Neural cell (in vitro differentiated cells): ENCODE measurements at regions not wholly inside any gene's neighbourhood (a gene's known extent, or its start where the extent isn't known, plus 50 kb on each side); places are given as distances from the start of the nearest gene placed in this dataset.

ENCODE experiments used
- H2AFZ ChIP-seq: fragments of 200-600, 300-800 bp; sonication (generic), shearing (Covaris generic); 2 replicates; pipeline ENCODE4 v1.6.0; 2014; ENCODE audit warnings: low read depth, mild to moderate bottlenecking, antibody characterized with exemption, low read length, moderate library complexity
- H3F3A ChIP-seq: fragments of 200-600 bp; shearing (Covaris generic); 2 replicates; pipeline ENCODE4 v1.6.1; 2016; ENCODE audit warnings: mild to moderate bottlenecking, moderate library complexity, mixed read lengths, antibody characterized with exemption, low read length; ENCODE audit not compliant: insufficient read depth, poor library complexity, severe bottlenecking
- H3K27ac ChIP-seq: fragments of 200-600, 300-800 bp; sonication (generic), shearing (Covaris generic); 2 replicates; pipeline ENCODE4 v1.5.1; 2014; ENCODE audit warnings: mild to moderate bottlenecking, low read length, moderate library complexity
- H3K27me3 ChIP-seq: fragments of 300-800, 200-600 bp; sonication (generic), shearing (Covaris generic); 2 replicates; pipeline ENCODE4 v1.6.0; 2014; ENCODE audit warnings: mild to moderate bottlenecking, low read depth, low read length, moderate library complexity; ENCODE audit not compliant: insufficient read depth
- H3K36me3 ChIP-seq: fragments of 300-800, 200-600 bp; sonication (generic), shearing (Covaris generic); 2 replicates; pipeline ENCODE4 v1.5.1; 2014; ENCODE audit warnings: mild to moderate bottlenecking, antibody characterized with exemption, low read length, moderate library complexity; ENCODE audit not compliant: insufficient read depth
- H3K4me2 ChIP-seq: fragments of 300-800, 200-600 bp; sonication (generic), shearing (Covaris generic); 2 replicates; pipeline ENCODE4 v1.6.0; 2014; ENCODE audit warnings: mild to moderate bottlenecking, low read length
- H3K4me3 ChIP-seq: fragments of 300-800, 200-600 bp; sonication (generic), shearing (Covaris generic); 2 replicates; pipeline ENCODE4 v1.5.1; 2014; ENCODE audit warnings: mild to moderate bottlenecking, low read length, moderate library complexity
- H3K79me2 ChIP-seq: fragments of 200-600 bp; shearing (Covaris generic); replicated peaks from 2 replicates; pipeline ENCODE4 v1.6.0; 2014; ENCODE audit warnings: mild to moderate bottlenecking, low read length, moderate library complexity; ENCODE audit not compliant: insufficient read depth
- H3K9ac ChIP-seq: fragments of 300-800, 200-600 bp; sonication (generic), shearing (Covaris generic); 2 replicates; pipeline ENCODE4 v1.6.1; 2016; ENCODE audit warnings: mild to moderate bottlenecking, low read length, mixed read lengths
- H3K9me2 ChIP-seq: fragments of 200-600 bp; shearing (Covaris generic); 2 replicates; pipeline ENCODE4 v1.6.1; 2016; ENCODE audit warnings: mild to moderate bottlenecking, low read length, mixed read lengths; ENCODE audit not compliant: insufficient read depth
- H3K9me3 ChIP-seq: fragments of 200-600, 300-800 bp; sonication (generic), shearing (Covaris generic); 2 replicates; pipeline ENCODE4 v1.6.1; 2016; ENCODE audit warnings: mild to moderate bottlenecking, mixed run types, low read length, moderate library complexity, mixed read lengths
- H4K20me1 ChIP-seq: fragments of 200-600 bp; shearing (Covaris generic); 2 replicates; pipeline ENCODE4 v1.6.1; 2016; ENCODE audit warnings: mild to moderate bottlenecking, mixed run types; ENCODE audit not compliant: insufficient read depth
- EP300 ChIP-seq: fragments of 450-650 bp; conservative IDR thresholded peaks from 2 replicates; pipeline ENCODE4 v1.6.1; 2014; ENCODE audit warnings: antibody characterized with exemption, mild to moderate bottlenecking, moderate library complexity; ENCODE audit not compliant: poor library complexity, severe bottlenecking
- EZH2 ChIP-seq: fragments of 200-600, 300-800 bp; shearing (Covaris generic), sonication (generic); IDR thresholded peaks from 2 replicates; pipeline ENCODE4 v1.6.1; 2014; ENCODE audit warnings: antibody characterized with exemption, low read length, borderline replicate concordance, mild to moderate bottlenecking; ENCODE audit not compliant: insufficient read depth, poor library complexity, severe bottlenecking
- MXI1 ChIP-seq: fragments of 450-650 bp; conservative IDR thresholded peaks from 2 replicates; pipeline ENCODE4 v1.6.1; 2014; ENCODE audit warnings: antibody characterized with exemption, mild to moderate bottlenecking; ENCODE audit not compliant: poor library complexity, severe bottlenecking
- POLR2AphosphoS5 ChIP-seq: IDR thresholded peaks from 2 replicates; pipeline ENCODE4 v1.6.1; 2012
- RAD21 ChIP-seq: fragments of 450-650 bp; conservative IDR thresholded peaks from 2 replicates; pipeline ENCODE4 v1.6.1; 2014; ENCODE audit warnings: antibody characterized with exemption, mild to moderate bottlenecking, moderate library complexity
- SMC3 ChIP-seq: fragments of 450-650 bp; conservative IDR thresholded peaks from 2 replicates; pipeline ENCODE4 v1.6.1; 2014; ENCODE audit warnings: antibody characterized with exemption, mild to moderate bottlenecking, moderate library complexity; ENCODE audit not compliant: poor library complexity
- TAF1 ChIP-seq: IDR thresholded peaks from 2 replicates; pipeline ENCODE4 v1.6.1; 2012; ENCODE audit warnings: low read depth
- TF ChIP-seq, protein P1 (sequence below): fragments of 450-650 bp; IDR thresholded peaks from 2 replicates; pipeline ENCODE4 v1.5.1; 2014; ENCODE audit warnings: antibody characterized with exemption, mild to moderate bottlenecking, moderate library complexity; ENCODE audit not compliant: poor library complexity, severe bottlenecking
- TF ChIP-seq, protein P2 (sequence below): IDR thresholded peaks from 2 replicates; pipeline ENCODE4 v1.6.1; 2012; ENCODE audit warnings: borderline replicate concordance

DNA sequence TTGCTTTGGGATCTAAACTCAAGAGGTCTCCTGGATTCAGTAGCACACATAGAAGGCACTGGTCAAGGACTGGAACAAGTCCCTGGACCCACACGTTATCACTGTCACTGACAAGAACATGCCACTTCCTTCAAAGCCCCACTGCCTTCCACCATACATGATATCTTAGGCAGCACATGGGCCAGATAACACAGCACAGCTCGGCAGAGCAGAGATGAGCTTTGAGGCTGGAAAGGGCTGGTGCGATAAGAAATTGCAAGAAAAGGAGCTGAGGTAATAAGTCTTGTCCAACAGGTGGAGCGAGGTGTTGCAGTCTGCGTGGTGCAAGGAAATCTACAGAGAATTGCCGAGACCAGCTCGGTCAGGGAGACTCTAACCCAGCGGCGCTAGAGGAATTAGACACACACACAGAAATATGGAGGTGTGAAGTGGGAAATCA is 139.8 kb upstream of the CDK13 start:
- H3K79me2 ChIP-seq = no peaks in the 10 kb centered on the region
- no peak overlapping the region for H3K27ac ChIP-seq
- no peaks in the 10 kb centered on the region for H3K27me3 ChIP-seq
- no peaks in the 10 kb centered on the region for H3F3A ChIP-seq
- no peaks in the 10 kb centered on the region for H3K9me2 ChIP-seq
- H3K4me2 ChIP-seq = no peak overlapping the region
- no peaks in the 10 kb centered on the region for H4K20me1 ChIP-seq
- H3K9ac ChIP-seq = no peak overlapping the region
- no peaks in the 10 kb centered on the region for H3K36me3 ChIP-seq
- H2AFZ ChIP-seq = no peak overlapping the region
- no peaks in the 10 kb centered on the region for H3K9me3 ChIP-seq
- H3K4me3 ChIP-seq = no peak overlapping the region
- no peak for TF ChIP-seq MXI1
- TF ChIP-seq SMC3 = no peak
- no peak for TF ChIP-seq POLR2AphosphoS5
- TF ChIP-seq, protein P1, sequence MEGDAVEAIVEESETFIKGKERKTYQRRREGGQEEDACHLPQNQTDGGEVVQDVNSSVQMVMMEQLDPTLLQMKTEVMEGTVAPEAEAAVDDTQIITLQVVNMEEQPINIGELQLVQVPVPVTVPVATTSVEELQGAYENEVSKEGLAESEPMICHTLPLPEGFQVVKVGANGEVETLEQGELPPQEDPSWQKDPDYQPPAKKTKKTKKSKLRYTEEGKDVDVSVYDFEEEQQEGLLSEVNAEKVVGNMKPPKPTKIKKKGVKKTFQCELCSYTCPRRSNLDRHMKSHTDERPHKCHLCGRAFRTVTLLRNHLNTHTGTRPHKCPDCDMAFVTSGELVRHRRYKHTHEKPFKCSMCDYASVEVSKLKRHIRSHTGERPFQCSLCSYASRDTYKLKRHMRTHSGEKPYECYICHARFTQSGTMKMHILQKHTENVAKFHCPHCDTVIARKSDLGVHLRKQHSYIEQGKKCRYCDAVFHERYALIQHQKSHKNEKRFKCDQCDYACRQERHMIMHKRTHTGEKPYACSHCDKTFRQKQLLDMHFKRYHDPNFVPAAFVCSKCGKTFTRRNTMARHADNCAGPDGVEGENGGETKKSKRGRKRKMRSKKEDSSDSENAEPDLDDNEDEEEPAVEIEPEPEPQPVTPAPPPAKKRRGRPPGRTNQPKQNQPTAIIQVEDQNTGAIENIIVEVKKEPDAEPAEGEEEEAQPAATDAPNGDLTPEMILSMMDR = no peak
- no peak for TF ChIP-seq RAD21
- no peak for TF ChIP-seq EP300
- TF ChIP-seq EZH2 = no peak
- no peak for TF ChIP-seq TAF1

DNA sequence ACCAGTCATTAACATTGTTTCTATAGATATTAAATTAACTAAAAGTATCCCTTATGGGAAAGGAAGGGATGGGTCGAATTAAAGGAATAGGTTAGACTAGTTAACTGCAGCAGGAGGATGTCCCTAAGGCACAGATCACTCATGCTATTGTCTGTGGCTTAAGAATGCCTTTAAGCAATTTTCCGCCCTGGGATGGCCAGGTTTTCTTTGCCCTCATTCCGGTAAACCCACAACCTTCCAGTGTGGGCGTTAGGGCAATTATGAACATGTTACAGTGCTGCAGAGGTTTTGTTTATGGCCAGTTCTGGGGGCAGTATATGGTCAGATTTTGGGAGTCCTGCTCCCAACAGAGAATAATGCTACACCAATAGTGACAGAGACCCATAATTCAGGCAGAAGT is 139.3 kb upstream of the CDK13 start:
- Histone ChIP-seq H2AFZ (no peak overlapping the region), H3K4me2 (no peak overlapping the region), H3K9me2 (no peaks in the 10 kb centered on the region), H3K27me3 (no peaks in the 10 kb centered on the region), H3K79me2 (no peaks in the 10 kb centered on the region), H3K4me3 (no peak overlapping the region), H3F3A (no peaks in the 10 kb centered on the region), H3K9me3 (no peaks in the 10 kb centered on the region), H4K20me1 (no peaks in the 10 kb centered on the region), H3K9ac (no peak overlapping the region), H3K36me3 (no peaks in the 10 kb centered on the region), H3K27ac (no peak overlapping the region)
- TF ChIP-seq, protein P2, sequence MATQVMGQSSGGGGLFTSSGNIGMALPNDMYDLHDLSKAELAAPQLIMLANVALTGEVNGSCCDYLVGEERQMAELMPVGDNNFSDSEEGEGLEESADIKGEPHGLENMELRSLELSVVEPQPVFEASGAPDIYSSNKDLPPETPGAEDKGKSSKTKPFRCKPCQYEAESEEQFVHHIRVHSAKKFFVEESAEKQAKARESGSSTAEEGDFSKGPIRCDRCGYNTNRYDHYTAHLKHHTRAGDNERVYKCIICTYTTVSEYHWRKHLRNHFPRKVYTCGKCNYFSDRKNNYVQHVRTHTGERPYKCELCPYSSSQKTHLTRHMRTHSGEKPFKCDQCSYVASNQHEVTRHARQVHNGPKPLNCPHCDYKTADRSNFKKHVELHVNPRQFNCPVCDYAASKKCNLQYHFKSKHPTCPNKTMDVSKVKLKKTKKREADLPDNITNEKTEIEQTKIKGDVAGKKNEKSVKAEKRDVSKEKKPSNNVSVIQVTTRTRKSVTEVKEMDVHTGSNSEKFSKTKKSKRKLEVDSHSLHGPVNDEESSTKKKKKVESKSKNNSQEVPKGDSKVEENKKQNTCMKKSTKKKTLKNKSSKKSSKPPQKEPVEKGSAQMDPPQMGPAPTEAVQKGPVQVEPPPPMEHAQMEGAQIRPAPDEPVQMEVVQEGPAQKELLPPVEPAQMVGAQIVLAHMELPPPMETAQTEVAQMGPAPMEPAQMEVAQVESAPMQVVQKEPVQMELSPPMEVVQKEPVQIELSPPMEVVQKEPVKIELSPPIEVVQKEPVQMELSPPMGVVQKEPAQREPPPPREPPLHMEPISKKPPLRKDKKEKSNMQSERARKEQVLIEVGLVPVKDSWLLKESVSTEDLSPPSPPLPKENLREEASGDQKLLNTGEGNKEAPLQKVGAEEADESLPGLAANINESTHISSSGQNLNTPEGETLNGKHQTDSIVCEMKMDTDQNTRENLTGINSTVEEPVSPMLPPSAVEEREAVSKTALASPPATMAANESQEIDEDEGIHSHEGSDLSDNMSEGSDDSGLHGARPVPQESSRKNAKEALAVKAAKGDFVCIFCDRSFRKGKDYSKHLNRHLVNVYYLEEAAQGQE = no peak
- TF ChIP-seq RAD21 = no peak
- no peak for TF ChIP-seq MXI1
- TF ChIP-seq, protein P1 = no peak
